GM12872 (cell line): ENCODE measurements at regions not wholly inside any gene's neighbourhood (a gene's known extent, or its start where the extent isn't known, plus 50 kb on each side); places are given as distances from the start of the nearest gene placed in this dataset.

ENCODE experiments used
- CTCF ChIP-seq: IDR thresholded peaks from 3 replicates; pipeline ENCODE4 v1.5.1; 2011; ENCODE audit warnings: low read depth, mild to moderate bottlenecking, low read length, moderate library complexity; ENCODE audit not compliant: insufficient read depth

GRCh38 chr18:54515149-54515548 is 75.9 kb upstream of the DYNAP start:
- TF ChIP-seq CTCF = no peak

- no peak for TF ChIP-seq CTCF
These were observed 73.5 kb upstream of the DYNAP start for GRCh38 chr18:54517521-54517920.

- no peak for TF ChIP-seq CTCF
These were observed 69.2 kb upstream of the DYNAP start for GRCh38 chr18:54521846-54522245.

- TF ChIP-seq CTCF = no peak
These were observed 62.1 kb upstream of the DYNAP start for GRCh38 chr18:54528942-54529376.

GRCh38 chr18:54529444-54529843 is 61.6 kb upstream of the DYNAP start:
- no peak for TF ChIP-seq CTCF

GRCh38 chr18:54530285-54530684 is 60.8 kb upstream of the DYNAP start:
- TF ChIP-seq CTCF = no peak

- TF ChIP-seq CTCF = no peak
These were observed 59.5 kb upstream of the DYNAP start for GRCh38 chr18:54531402-54532065.
